ENCODE measurements at regions not wholly inside any gene's neighbourhood (a gene's known extent, or its start where the extent isn't known, plus 50 kb on each side); places are given as distances from the start of the nearest gene placed in this dataset.

DNA sequence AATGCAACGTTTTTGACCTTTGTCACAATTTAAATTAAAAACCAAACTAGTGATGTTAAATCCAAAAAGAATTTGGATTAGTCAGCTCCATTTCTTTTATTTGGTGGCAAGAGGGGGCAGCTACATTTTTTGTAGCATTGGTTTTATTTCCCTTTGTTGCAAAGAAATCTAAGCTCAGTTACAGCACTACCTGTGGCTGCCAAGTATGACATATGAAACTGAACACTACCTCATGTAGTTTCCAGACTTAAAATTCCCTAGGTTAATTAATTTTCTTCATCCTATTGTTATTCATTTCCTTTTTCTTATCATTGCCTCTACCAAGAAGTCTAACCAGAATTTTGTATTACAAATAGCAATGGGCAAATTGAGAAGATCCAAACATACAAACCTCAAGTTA lies 393.5 kb downstream of the BRINP1 start:
- DNase-seq: no peak

DNA sequence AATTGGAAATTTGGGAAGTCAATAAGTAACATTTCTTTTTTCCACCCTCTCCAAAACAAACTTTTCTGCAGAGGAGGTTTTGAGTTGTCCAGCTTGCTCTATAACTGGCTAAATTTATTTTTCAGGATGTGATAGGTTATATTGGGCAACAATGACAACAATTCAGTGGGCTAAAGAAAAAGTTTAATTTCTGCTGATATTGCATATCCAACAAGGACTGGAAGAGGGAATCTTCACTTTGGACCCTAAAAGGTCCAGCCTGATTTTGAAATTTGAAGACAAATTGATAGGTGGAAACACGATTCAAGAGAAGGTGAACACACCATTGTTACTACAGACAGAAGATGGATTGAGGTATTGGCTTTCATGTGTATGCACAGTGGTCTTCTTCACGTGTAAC lies 393.1 kb downstream of the BRINP1 start:
- DNase-seq: no peak

DNA sequence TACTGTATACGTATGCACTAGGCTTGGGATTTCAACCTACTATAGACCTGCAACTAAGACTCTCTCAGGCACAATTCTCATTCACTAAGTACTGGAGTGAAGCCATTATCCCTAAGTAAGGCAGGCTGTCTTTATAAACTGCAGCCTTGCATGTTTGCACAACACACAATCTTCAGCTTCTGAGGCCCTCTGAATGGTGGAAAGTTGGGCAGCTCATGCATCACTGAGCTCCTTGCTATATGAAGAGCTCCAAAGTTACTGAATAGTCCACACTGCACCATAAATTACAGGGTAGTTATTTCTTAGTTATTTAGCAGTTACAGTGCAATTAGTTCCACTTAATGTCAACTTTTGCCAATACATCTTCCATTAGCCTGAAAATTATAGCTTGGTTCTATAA lies 384.6 kb downstream of the BRINP1 start:
- DNase-seq: no peak

DNA sequence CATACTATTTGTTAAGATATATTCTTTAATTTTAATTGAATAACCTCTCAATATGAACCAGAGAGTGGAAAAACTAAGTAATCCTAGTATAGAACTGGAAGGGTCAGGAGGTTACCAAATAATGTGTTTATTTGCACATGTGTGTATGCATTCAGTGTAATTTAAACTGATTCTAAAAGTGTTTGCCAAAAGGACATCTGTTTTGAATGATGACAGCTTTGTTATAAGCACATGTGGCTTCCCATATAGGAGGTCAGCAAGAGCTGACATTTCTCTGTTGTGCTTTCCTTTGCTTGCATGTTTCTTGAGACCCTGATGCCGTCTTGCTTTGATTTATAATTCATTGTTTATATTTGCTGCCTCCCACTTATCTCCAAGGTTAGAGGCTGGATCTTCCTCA lies 383.4 kb downstream of the BRINP1 start:
- DNase-seq: no peak

DNA sequence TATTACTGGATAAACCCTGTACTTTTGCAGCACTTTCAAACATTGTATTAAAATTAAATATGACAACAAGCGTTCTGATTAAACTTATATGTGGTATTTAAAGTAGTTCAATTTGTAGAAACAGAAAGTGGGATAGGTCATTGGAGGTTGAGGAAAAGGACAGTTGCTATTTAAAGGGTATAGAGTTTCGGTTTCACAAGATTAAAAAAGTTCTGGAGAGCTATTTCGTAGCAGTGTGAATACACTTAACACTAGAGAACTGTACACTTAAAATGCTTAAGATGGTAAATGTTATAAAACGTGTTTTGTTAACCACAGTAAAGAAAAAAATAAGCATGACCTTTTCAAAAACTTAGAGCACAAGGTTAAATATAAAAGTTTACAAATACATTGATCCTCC lies 382.1 kb downstream of the BRINP1 start:
- DNase-seq: no peak

DNA sequence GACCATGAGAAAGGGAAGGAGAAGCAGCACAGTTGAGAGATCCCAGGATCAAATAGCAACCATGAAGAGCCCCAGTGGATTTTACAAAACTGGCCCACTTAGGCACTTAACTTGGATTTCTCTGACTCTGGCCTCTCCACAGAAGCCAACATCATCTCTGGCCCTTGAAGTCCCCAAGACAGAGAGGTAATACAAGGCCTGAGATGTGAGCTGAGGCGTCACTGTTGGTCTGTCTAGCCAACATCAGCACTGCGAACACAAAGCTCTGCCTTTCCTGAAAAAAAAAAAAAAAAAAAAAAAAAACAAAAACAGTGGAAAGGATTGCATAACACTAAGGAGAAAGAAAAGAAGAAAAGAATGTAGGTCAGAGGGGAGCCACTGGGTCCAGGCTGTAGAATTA lies 378.3 kb downstream of the BRINP1 start:
- DNase-seq: no peak

DNA sequence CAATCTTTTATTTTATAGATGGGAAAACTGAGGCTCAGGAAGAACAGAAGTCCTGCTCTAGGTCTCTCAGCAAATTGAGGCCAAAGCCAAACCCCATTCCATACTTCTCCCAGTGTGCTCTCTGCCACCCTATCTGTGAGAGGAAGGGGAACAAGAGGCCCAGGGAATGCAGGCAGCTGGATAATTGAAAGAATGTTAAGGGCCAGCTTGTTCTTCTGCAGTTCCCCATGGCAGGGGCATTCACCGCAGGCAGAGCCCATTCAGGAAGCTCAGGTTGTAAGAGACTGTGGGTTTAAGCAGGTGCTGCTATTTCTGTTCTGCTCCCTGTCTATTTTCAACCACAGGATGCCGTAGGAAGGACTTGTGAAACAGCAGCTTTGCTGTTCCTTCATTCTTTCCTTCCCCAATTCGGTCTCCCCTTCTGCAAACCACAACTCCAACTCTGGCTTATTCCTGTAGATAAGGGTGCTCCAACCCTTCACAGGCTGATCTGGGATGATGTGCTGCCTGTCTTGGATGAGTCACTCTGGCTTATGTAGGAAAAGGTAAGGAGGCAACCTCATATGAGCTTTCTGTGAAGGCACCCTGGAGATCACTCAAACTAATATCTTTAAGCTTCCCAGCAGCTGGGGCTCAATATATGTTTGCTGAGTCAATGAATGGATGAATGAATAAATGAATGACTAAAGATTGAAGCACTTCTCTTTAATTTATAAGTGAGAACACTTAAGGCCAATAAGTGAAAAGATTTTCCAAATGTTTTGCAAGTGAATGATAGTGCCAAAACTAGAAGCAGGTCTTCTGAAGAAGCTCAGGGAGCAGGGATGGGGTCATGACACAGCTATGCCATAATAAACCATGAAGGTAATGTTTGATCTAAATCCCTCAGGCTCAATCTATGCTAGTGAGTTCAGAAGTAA lies 377.6 kb downstream of the BRINP1 start:
- no peak for DNase-seq

DNA sequence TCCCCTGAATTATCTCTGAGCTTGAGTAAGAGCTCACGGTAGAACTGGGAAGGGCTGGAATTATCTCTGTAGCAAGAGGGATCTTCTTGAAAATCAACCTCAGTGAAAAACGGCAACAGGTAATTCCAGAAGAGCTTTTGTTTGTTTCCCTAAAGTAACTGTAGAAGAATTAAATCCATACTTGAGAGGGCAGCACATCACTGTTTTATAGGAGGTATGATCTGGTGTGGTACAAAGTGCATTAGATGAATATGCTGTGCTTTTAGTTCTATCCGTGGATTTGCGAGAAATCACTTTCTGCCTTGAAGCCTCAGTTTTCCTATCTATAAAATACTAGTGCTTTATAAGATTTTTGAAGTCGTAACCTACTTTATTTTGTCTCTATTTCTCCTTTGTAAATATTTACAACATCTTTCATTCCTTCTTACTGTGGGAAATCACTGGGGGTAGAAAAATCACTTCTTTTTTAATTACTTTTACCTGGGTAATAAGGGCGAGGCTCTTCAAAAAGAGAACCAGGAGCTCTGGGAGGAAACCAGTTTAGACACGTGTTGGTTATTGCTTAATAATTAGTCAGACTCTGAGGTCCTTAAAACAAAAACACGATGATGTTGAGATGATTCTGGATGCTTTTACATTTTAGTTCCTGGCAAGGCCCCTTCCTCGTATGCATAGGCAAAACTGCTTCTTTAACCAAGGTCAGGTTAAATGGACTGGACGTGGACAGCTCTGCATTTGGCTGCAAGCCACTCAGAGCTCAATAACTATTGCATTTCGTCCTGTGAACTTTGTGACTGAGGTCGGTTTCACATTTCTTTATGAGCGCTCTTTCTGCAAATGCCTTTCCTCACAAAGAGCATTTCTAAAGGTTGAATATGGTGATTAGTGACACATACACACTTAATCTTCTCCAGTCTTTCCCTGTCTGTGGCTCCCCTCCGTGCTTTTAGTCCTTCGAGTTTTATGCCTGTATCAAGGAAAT lies 376.1 kb downstream of the BRINP1 start:
- DNase-seq: no peak

DNA sequence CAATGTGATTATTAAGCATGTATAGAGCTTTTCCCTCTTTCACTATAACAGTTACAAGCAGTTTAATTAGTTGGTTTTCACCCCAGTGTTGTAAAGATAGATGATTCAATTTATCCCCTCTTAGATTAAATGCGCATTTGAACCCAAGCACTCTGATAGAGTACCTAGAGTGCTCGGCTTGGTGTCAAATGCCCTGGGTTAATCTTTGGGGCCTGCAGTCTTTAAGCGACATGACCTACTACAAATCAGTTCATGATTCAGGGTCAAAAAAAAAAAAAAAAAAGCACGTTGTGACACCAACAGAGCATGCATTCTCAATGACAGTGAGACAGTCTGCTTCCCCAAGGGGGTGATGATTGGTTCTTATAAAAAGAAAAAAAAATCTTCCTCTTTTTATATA lies 375.3 kb downstream of the BRINP1 start:
- no peak for DNase-seq

DNA sequence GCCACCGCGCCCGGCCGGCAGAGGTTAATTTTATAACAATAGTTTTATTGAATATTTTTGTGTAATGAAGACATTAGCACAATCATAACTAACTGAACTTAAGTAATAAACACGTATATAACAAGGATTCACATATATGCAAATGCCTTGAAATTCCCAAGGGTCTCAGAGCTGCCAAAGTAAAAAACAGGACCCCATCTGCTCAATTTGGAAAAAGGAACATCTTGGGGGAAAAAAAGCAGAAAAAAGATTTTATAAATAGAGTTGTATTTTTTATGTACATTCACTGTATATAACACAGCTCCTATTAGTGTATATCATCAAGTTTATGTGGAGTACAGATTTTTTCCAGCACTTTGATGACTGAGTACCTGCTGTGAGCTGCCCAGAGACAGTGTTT lies 366.7 kb downstream of the BRINP1 start:
- DNase-seq: no peak

DNA sequence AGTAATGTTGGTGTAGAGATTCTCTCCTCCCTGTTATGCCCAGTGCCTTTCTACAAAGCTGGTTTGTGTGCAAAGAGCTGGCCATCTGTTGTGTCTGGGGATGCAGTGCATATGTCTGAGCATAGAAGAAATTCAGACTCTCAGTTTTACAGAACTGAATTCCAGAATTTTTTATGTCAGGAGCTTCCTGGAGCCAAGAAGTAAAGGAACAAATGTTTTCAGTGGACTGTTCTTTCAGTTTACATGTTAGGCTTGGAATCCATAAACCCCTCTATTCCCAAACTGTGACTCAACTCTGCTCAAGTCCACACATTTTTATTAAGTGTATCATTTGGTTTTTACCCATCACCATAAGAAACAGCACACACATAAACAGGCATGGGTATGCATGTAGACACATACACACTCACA lies 366.0 kb downstream of the BRINP1 start:
- DNase-seq: no peak

DNA sequence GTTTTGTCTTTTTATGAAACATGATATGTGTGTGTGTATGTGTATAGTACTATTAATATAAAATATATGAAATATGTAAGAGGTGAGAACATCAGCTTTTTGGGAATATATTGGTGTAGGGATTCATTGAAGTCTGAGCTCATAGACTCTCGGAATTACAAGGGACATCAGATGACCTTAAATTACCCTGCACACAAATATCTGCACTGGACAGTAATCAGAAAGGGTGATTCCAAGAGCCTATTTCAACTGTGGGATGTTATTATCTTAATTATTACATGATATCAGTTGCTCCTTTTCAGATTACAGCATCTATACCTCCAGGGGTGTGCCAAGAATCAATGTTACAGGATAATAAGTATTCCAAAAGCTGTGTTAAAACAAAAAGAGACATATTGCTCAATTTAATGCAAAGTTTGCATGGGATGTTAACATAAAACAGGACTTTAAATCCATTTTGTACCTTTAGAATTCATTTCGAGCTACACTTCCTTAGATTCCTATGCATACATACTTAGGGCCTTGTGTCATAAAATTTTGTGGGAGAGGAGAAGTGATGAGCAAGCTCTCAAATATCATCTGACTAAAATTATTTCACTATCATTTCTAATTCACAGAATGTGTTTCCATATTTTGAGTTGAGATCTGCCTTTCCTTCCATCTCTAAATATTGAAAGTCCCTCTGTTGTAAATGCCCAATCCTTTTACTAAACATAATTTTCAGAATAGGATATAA lies 365.2 kb downstream of the BRINP1 start:
- DNase-seq: no peak

DNA sequence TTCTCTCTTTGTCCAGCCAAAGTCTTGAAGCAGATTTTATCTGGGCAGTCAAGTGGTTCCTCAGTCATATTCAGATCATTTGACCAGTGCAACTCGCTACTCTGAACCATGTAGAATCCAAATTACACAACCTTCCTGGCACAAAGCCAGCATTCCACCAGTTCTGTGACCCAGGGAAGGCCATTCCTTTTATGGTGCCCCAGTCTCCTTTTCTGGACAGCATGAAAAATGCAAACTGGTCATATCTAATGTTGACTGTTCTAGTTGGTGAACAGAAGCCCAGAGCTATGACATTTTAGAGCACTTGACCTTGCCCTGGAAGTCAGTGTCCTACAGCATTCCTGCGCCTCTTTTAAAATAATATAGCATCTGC lies 364.6 kb downstream of the BRINP1 start:
- DNase-seq: no peak

DNA sequence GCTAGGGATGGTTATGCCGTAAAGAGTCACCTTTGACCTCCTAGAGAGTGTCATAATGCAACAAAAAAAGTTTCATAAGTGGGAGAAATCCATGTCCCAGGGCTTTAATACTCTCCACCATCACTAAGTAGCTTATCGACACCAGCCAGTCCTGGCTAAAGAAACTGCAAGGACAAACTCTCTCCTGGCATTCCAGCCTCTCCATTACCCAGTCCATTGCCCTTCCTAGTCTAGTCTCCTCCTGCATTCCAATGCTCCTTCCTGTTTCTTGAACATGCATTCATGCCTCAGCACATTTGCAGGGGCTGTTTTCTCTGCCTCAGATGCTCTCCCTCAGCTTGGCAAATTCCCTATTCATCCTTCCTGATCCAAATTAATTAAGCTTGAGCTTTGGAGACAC lies 364.1 kb downstream of the BRINP1 start:
- DNase-seq: no peak

DNA sequence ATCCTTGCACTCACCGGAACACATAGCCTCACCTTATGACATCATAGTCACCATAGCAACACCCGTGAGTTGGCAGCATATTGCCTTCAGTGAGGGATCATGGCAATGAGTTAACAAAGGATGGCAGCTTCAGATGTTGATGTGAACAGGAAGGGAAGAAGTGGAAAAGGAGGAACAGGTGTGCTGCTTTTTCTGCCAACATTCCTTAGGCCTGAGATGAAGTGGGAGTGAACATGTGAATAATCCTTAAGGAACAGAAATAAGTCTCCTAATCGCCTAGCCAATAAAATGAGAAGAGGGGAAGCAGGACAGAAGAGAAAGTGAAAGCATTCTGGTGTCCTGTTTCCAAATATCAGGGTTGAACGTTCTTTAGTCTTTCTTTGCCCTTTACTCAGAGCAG lies 360.0 kb downstream of the BRINP1 start:
- no peak for DNase-seq

DNA sequence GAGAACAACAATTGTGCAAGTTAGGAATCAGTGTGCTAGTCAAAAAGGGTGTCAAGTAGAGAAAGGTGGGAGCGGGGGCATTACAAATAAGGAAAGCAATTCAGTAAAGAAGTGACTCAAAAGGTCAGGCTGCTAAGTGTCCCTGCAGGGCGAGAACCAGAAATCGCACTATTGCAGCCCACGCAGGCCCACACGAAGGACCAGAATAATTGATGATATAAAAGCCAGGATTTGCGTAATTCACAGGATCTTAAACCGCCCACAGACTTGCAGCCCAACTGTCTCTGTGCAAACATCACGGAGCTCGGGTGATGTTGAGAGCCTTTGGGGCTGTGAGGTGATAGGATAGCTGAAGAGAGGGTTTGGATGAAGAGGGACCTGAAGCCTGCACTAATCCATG lies 349.0 kb downstream of the BRINP1 start:
- no peak for DNase-seq

DNA sequence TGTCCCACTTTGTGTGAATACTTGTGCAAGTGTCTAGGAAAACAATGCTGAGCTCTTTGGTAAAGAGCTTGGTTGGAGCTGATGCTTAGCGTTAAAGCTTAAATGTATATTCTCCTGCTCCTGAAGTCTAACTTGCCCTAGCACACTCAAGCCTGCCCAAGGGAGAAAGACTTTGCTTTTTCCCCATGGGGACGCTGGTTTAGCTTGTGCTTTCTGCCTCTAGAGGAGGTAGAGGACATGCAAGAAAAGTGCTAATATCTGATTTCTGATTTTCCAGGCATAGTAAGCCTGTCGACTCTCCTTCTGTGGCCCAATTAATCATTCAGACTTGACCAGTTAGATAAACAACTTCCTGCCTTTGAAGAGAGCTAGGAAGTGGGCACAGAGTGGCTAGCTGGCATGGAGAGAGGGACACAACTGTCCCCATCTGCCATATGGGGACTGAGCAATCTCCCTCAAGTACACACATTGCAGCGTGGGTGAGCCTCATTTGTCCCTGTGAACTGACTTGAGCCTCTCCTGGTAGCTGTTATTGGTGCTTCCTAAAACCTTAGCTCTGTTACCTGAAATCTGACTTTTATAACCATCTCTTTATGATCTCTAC lies 348.4 kb downstream of the BRINP1 start:
- no peak for DNase-seq

DNA sequence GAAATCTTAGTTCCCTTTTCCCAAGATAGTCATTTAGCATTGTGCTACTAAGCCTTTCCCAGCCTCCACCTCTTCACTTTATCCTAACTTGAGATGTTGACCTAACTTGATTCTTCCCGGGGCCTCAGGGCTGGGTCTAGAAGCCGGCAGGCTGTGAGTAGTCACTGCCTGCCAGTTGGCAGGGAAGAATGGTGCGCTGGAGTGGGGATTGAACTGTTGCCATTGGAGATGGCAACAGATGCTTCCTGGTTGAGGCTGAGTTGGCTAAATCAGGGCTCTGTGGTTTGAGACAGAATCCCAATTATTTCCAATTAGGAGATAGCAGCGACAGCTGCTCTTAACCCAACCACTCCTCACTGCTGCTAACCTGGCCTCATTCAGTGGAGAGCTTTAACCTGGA lies 343.1 kb downstream of the BRINP1 start:
- DNase-seq: no peak

DNA sequence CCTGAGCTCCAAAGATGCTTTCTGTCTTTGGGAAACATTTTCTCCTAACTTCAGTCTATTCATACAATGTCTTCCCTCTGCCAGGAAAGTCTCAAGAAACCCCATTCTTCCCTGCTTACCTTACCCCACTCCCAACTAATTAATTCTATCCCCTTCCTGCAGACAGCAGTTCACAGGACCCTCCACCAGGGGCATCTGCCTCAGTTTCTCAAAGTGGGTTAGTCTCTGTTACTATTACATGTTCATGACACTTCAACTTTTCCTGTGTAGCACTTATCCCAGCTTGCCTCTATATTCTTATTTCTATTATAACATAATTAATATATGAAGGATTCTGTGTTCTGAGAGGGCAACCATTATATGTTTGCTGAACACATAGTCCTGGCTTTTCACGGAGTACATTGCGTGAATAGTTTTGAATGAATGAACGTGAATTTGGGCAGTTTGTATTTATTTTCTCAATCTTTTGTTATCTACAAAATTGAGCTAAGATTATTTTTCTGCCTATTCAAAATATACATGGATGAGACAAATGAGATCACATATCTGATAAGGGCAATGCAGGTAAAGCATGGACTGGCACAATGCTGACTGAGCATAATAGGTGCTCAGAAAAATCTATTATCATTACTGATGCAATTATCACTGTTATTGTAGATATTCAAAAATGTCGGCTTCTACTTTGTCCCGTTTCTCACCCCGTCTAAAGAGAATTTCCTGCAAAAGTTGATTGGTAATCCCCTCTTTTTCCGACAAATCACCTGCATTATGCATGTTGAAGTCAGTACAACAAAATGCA lies 341.1 kb downstream of the BRINP1 start:
- no peak for DNase-seq

DNA sequence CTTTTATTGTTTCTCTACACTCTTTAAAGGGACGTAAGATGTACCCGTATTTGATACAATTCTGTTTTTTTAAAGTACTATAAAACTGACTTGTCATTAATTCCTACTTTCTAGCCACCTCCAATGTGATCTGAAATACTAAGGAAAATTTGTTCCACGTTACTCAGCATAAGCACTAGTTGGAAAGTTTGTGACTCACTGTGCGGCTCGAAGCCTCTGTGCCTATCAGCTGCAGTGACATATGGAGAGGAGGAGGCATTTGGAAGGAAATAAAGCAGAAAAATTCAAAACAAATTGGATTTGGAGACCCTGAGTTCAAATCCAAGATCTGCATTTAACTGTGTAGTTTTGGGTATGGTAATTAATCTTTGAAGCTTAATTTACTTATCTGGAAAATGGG lies 339.3 kb downstream of the BRINP1 start:
- no peak for DNase-seq

DNA sequence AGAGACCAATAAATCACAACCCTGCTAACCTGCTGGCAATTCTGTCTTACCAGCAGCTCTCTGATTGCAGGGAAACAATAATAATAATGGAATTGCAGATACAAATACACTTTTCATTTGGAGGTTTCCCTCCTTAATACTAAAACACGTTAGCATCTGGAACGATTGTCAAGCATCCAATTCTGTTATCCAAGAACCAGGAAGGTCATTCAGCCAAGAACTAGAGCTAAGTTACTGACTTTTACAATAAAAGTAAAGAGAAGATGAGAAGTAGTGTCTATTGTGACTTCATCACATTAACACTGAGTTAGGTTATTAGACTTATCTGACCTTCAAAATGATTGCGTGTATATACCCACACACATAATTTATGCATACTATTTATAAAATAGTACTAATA lies 335.6 kb downstream of the BRINP1 start:
- no peak for DNase-seq

DNA sequence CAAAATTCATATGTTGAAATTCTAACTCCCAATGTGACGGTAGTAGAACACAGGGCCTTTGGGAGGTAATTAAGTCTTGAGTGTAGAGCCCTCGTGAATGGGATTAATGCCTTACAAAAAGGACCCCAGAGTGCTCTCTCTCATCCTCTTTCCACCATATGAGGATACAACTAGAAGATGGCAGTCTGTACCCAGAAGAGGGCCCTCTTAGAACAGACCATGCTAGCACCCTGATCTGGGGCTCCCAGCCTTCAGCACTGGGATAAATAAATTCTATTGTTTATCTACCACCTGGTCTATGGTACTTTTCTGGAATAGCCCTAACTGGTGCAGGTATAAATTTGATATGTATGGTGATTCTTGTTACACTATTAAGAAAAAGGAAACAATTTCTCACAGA lies 332.3 kb downstream of the BRINP1 start:
- no peak for DNase-seq

All from activated effector memory CD4-positive, alpha-beta T cell treated with Interleukin-2 at 50 U/mL for 16 hours (primary cell).